HCT116 (cell line): ENCODE measurements at regions not wholly inside any gene's neighbourhood (a gene's known extent, or its start where the extent isn't known, plus 50 kb on each side); places are given as distances from the start of the nearest gene placed in this dataset.

Experiments used
- ATAC-seq: fragments of 200-7000 bp; cut with Tn5 transposase; 2 replicates; pipeline ENCODE4 v1.9.1; 2020; ENCODE audit warnings: mild to moderate bottlenecking, moderate library complexity
- BruUV-seq: library from RNA; stranded (reverse); fragments of 400-500 nt; replicated peaks from 2 replicates; lab custom pipeline; 2021; lab: Mats Ljungman, UMichigan
- CTCF ChIA-PET: fragments of 300-600 bp; sonication (Branson Sonifier 250); formaldehyde crosslinking; loops from one replicate; lab custom pipeline; 2021; ENCODE audit warnings: antibody characterized with exemption; lab: Charles Lee
- POLR2A ChIA-PET: fragments of 300-600, 350-600 bp; sonication (Branson Sonifier 250); formaldehyde crosslinking; loops from one replicate; lab custom pipeline; 2021; ENCODE audit warnings: antibody characterized with exemption; lab: Charles Lee
- RAD21 ChIA-PET, 2 experiments: fragments of 300-600 bp; sonication (Branson Sonifier 250); formaldehyde crosslinking; loops; one replicate each; lab custom pipeline; 2023; ENCODE audit warnings: low total read pairs in 2 of 2; ENCODE audit not compliant: uncharacterized antibody in 2 of 2, unreplicated experiment in 2 of 2, low non-redundant PET in 1 of 2; lab: Charles Lee
- DNase-seq: peaks from one replicate; pipeline ENCODE4 v3.0.0-alpha.2; 2010; ENCODE audit warnings: low read depth, low spot score
- H2AFZ ChIP-seq: fragments of 200-600 bp; shearing (Covaris generic), sonication (generic); 2 replicates; pipeline ENCODE4 v1.6.1; 2017; ENCODE audit warnings: low read depth, mixed run types, mixed read lengths, antibody characterized with exemption, low read length; ENCODE audit not compliant: poor library complexity, severe bottlenecking
- H3K27ac ChIP-seq: 2 replicates; pipeline ENCODE4 v1.5.1; 2012; ENCODE audit warnings: low read depth, low read length
- H3K27me3 ChIP-seq: fragments of 200-600 bp; sonication (generic); 2 replicates; pipeline ENCODE4 v1.6.1; 2016; ENCODE audit warnings: mixed run types, low read length, mixed read lengths; ENCODE audit not compliant: insufficient read depth
- H3K36me3 ChIP-seq, 2 experiments: fragments of 200-500 bp in 1 of 2; fragments of 200-600 bp in 1 of 2; sonication (Bioruptor generic) in 1 of 2; sonication (generic) in 1 of 2; 2 replicates each; pipeline versions ENCODE4 v1.5.1 to v1.6.1; 2014 to 2016; ENCODE audit warnings: low read length in 2 of 2, inconsistent platforms in 1 of 2, mixed read lengths in 1 of 2, mixed run types in 1 of 2; ENCODE audit not compliant: insufficient read depth in 2 of 2, control insufficient read depth in 1 of 2
- H3K4me1 ChIP-seq, 2 experiments: fragments of 200-600 bp in 1 of 2; sonication (generic) in 1 of 2; 2 replicates each; pipeline versions ENCODE4 v1.5.1 to v1.6.1; 2012 to 2017; ENCODE audit warnings: low read length in 2 of 2, inconsistent platforms in 1 of 2, mild to moderate bottlenecking in 1 of 2, mixed read lengths in 1 of 2, mixed run types in 1 of 2, moderate library complexity in 1 of 2; ENCODE audit not compliant: insufficient read depth in 2 of 2, control insufficient read depth in 1 of 2
- H3K4me2 ChIP-seq: fragments of 200-600 bp; sonication (generic); 2 replicates; pipeline ENCODE4 v1.6.1; 2017; ENCODE audit warnings: mixed run types, low read length, mixed read lengths
- H3K4me3 ChIP-seq, 2 experiments: fragments of 200-600 bp in 1 of 2; sonication (generic) in 1 of 2; replicated peaks in 1 of 2; 2 replicates each; pipeline ENCODE4 v1.5.1; 2011 to 2016; ENCODE audit warnings: low read length in 2 of 2, control low read depth in 1 of 2, low read depth in 1 of 2, mild to moderate bottlenecking in 1 of 2, mixed read lengths in 1 of 2, mixed run types in 1 of 2
- H3K79me2 ChIP-seq: fragments of 200-600 bp; sonication (generic); 2 replicates; pipeline ENCODE4 v1.6.1; 2017; ENCODE audit warnings: mild to moderate bottlenecking, mixed run types, low read length, moderate library complexity, mixed read lengths; ENCODE audit not compliant: insufficient read depth
- H3K9ac ChIP-seq: fragments of 200-600 bp; sonication (generic); 2 replicates; pipeline ENCODE4 v1.6.1; 2016; ENCODE audit warnings: low read length, mixed read lengths
- H3K9me2 ChIP-seq: fragments of 200-600 bp; sonication (generic), shearing (Covaris generic); 2 replicates; pipeline ENCODE4 v1.6.1; 2017; ENCODE audit warnings: mixed run types, mild to moderate bottlenecking, moderate library complexity; ENCODE audit not compliant: insufficient read depth
- H3K9me3 ChIP-seq, 2 experiments: fragments of 200-500 bp in 1 of 2; fragments of 200-600 bp in 1 of 2; sonication (Bioruptor generic) in 1 of 2; sonication (generic) in 1 of 2; 2 replicates each; pipeline ENCODE4 v1.6.1; 2014 to 2017; ENCODE audit warnings: low read length in 2 of 2, mixed read lengths in 2 of 2, inconsistent platforms in 1 of 2, low read depth in 1 of 2, mild to moderate bottlenecking in 1 of 2, mixed run types in 1 of 2, moderate library complexity in 1 of 2; ENCODE audit not compliant: control insufficient read depth in 1 of 2, insufficient read depth in 1 of 2
- H4K20me1 ChIP-seq: fragments of 200-600 bp; sonication (generic), shearing (Covaris generic); 2 replicates; pipeline ENCODE4 v1.6.1; 2017; ENCODE audit warnings: mixed run types, mild to moderate bottlenecking, moderate library complexity; ENCODE audit not compliant: insufficient read depth
- CBX3 ChIP-seq: IDR thresholded peaks from 2 replicates; pipeline ENCODE4 v1.6.1; 2012; ENCODE audit warnings: low read depth
- ELF1 ChIP-seq: IDR thresholded peaks from 2 replicates; pipeline ENCODE4 v1.6.1; 2012; ENCODE audit warnings: low read depth, borderline replicate concordance
- EZH2 ChIP-seq: fragments of 200-600 bp; sonication (generic); IDR thresholded peaks from 2 replicates; pipeline ENCODE4 v1.6.1; 2017; ENCODE audit warnings: antibody characterized with exemption, mixed run types
- EZH2phosphoT487 ChIP-seq: fragments of 200-600 bp; IDR thresholded peaks from 2 replicates; pipeline ENCODE4 v1.6.1; 2018; ENCODE audit warnings: antibody characterized with exemption, borderline replicate concordance
- FOSL1 ChIP-seq: IDR thresholded peaks from 2 replicates; pipeline ENCODE4 v1.6.1; 2012; ENCODE audit warnings: low read depth
- JUND ChIP-seq: IDR thresholded peaks from 2 replicates; pipeline ENCODE4 v1.6.1; 2012
- POLR2A ChIP-seq: IDR thresholded peaks from 2 replicates; pipeline ENCODE4 v1.7.0; 2011; ENCODE audit warnings: borderline replicate concordance; ENCODE audit not compliant: insufficient read depth, insufficient read length; ENCODE audit errors: extremely low read depth
- POLR2AphosphoS5 ChIP-seq: IDR thresholded peaks from 2 replicates; pipeline ENCODE4 v1.6.1; 2011; ENCODE audit warnings: mild to moderate bottlenecking, low read depth, low read length, moderate library complexity
- RAD21 ChIP-seq: IDR thresholded peaks from 2 replicates; pipeline ENCODE4 v1.6.1; 2012; ENCODE audit warnings: low read depth, mild to moderate bottlenecking
- SP1 ChIP-seq: IDR thresholded peaks from 2 replicates; pipeline ENCODE4 v1.6.1; 2012; ENCODE audit warnings: low read depth
- TCF7L2 ChIP-seq: IDR thresholded peaks from 2 replicates; pipeline ENCODE4 v1.7.0; 2011; ENCODE audit warnings: borderline replicate concordance, inconsistent platforms; ENCODE audit not compliant: insufficient read depth, insufficient read length; ENCODE audit errors: extremely low read depth
- YY1 ChIP-seq: IDR thresholded peaks from 2 replicates; pipeline ENCODE4 v1.6.1; 2011; ENCODE audit warnings: low read length, low read depth, moderate library complexity, mild to moderate bottlenecking; ENCODE audit not compliant: insufficient replicate concordance; ENCODE audit errors: extremely low read depth
- ZFX ChIP-seq: fragments of 450-650 bp; IDR thresholded peaks from 2 replicates; pipeline ENCODE4 v1.6.1; 2017
- ZNF274 ChIP-seq: fragments of 200-500 bp; sonication (Bioruptor generic); IDR thresholded peaks from 2 replicates; pipeline ENCODE4 v1.6.1; 2014; ENCODE audit warnings: mild to moderate bottlenecking, low read depth, low read length, inconsistent platforms
- intact Hi-C: fragments of 100-400 bp; cut with micrococcal nuclease; formaldehyde crosslinking; loops from 2 replicates; pipeline ENCODE4 v1.10.0; 2022
- TF ChIP-seq, protein P1 (sequence below): IDR thresholded peaks from 2 replicates; pipeline ENCODE4 v1.6.1; 2011; ENCODE audit warnings: mild to moderate bottlenecking, low read length, moderate library complexity; ENCODE audit not compliant: insufficient replicate concordance; ENCODE audit errors: extremely low read depth
- TF ChIP-seq, protein P2 (sequence below): IDR thresholded peaks from 2 replicates; pipeline ENCODE4 v1.6.1; 2012

DNA sequence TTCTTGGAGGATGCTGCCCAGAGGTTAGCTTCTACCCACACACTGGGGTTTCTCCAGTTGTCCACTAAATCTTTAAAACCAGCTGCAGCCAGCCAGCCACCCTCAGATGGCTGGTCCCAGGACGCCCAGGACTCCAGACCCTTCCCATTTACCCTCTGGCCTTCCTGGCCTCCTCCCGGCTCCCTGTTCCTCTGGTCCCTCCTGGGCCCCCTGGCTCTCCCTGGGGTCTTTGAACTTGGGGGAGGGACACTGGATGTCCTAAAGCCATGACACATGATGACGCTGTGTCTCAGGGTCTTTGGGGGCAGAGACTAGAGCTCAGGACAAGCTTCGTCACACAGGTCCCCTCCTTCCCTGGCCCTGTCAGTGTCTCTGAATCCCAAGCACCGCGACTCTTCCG, 201.1 kb upstream of the HDAC4 start:
- no peaks in the 10 kb centered on the region for H3K36me3 ChIP-seq
- H3K27me3 ChIP-seq, result no peaks in the 10 kb centered on the region; the same call in 1 of the 2 replicates
- H3K4me3 ChIP-seq, result no peak overlapping the region
- no peak overlapping the region for H2AFZ ChIP-seq
- ChIA-PET CTCF (no interaction called here), RAD21 (no interaction called here), POLR2A (no interaction called here)
- no peak for TF ChIP-seq POLR2AphosphoS5
- no peak for TF ChIP-seq RAD21
- TF ChIP-seq EZH2, result no peak
- TF ChIP-seq YY1, result no peak
- no peak for TF ChIP-seq EZH2phosphoT487
- TF ChIP-seq, protein P1, sequence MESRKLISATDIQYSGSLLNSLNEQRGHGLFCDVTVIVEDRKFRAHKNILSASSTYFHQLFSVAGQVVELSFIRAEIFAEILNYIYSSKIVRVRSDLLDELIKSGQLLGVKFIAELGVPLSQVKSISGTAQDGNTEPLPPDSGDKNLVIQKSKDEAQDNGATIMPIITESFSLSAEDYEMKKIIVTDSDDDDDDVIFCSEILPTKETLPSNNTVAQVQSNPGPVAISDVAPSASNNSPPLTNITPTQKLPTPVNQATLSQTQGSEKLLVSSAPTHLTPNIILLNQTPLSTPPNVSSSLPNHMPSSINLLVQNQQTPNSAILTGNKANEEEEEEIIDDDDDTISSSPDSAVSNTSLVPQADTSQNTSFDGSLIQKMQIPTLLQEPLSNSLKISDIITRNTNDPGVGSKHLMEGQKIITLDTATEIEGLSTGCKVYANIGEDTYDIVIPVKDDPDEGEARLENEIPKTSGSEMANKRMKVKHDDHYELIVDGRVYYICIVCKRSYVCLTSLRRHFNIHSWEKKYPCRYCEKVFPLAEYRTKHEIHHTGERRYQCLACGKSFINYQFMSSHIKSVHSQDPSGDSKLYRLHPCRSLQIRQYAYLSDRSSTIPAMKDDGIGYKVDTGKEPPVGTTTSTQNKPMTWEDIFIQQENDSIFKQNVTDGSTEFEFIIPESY, result no peak
- no peak for TF ChIP-seq ZFX
- no peak for TF ChIP-seq ZNF274
- TF ChIP-seq TCF7L2, result no peak
- TF ChIP-seq ELF1, result no peak
- no peak for TF ChIP-seq SP1
- no peak for TF ChIP-seq CBX3
- no peak for TF ChIP-seq POLR2A
- no peak for TF ChIP-seq FOSL1
- TF ChIP-seq JUND, result no peak
- TF ChIP-seq, protein P2, sequence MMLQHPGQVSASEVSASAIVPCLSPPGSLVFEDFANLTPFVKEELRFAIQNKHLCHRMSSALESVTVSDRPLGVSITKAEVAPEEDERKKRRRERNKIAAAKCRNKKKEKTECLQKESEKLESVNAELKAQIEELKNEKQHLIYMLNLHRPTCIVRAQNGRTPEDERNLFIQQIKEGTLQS, result no peak
- H3K4me2 ChIP-seq, result no peak overlapping the region
- no TSS peak for BruUV-seq
- ATAC-seq (no peak), DNase-seq (no peak)
- no peaks in the 10 kb centered on the region for H4K20me1 ChIP-seq
- no peaks in the 10 kb centered on the region for H3K9me2 ChIP-seq
- H3K9me3 ChIP-seq, result no peaks in the 10 kb centered on the region; a peak in 1 of 4 replicates
- intact Hi-C loops, result no loop called here
- H3K9ac ChIP-seq, result no peak overlapping the region
- no peaks in the 10 kb centered on the region for H3K4me1 ChIP-seq
- no peak overlapping the region for H3K27ac ChIP-seq
- H3K79me2 ChIP-seq, result no peaks in the 10 kb centered on the region
